SU-DHL-6 (cell line): ENCODE measurements at regions not wholly inside any gene's neighbourhood (a gene's known extent, or its start where the extent isn't known, plus 50 kb on each side); places are given as distances from the start of the nearest gene placed in this dataset.

ENCODE experiments used
- CTCF ChIP-seq: fragments of 200-600 bp; sonication (generic); IDR thresholded peaks from one replicate; pipeline ENCODE4 v1.5.1; 2017; ENCODE audit warnings: antibody characterized with exemption, mild to moderate bottlenecking, low read length, moderate library complexity; ENCODE audit not compliant: insufficient read depth, poor library complexity, severe bottlenecking
- EZH2phosphoT487 ChIP-seq: fragments of 200-600 bp; sonication (generic), shearing (Covaris generic); conservative IDR thresholded peaks from 2 replicates; pipeline ENCODE4 v1.6.1; 2018; ENCODE audit warnings: mild to moderate bottlenecking, antibody characterized with exemption, low read length, moderate library complexity, mixed read lengths

DNA sequence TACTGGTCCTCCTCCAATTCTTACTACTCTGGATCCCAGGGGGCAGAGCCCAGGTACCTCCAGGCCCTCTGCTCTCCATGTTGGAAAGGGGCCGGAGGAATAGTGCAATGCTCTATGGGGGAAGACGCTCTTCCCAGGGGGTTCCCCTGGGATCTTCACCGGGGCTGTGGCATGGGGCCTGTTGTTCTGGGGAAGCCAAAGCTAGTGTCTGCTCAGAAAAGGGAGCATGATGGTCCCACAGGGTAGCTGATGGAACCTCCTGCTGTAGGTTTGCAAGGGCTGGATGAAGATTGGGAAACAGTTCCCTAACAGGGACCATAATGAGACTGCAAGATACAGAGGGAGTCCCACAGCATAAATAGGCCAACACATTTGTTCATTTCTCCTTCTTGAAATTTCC is 114.7 kb downstream of the IRX5 start:
- TF ChIP-seq CTCF (no peak), EZH2phosphoT487 (no peak)
